Loucy (cell line): ENCODE measurements at regions not wholly inside any gene's neighbourhood (a gene's known extent, or its start where the extent isn't known, plus 50 kb on each side); places are given as distances from the start of the nearest gene placed in this dataset.

Experiments
- H2AFZ ChIP-seq: fragments of 200-600 bp; sonication (generic); 2 replicates; pipeline ENCODE4 v1.6.0; 2016; ENCODE audit warnings: antibody characterized with exemption, mild to moderate bottlenecking, low read length, moderate library complexity
- H3F3A ChIP-seq: fragments of 200-600 bp; 2 replicates; pipeline ENCODE4 v1.6.0; 2016; ENCODE audit warnings: antibody characterized with exemption, low read depth, mild to moderate bottlenecking
- H3K27me3 ChIP-seq: fragments of 200-600 bp; sonication (generic); 2 replicates; pipeline ENCODE4 v1.6.1; 2014; ENCODE audit warnings: low read length, mild to moderate bottlenecking; ENCODE audit not compliant: insufficient read depth, poor library complexity, severe bottlenecking
- H3K36me3 ChIP-seq: fragments of 200-600 bp; sonication (generic); 2 replicates; pipeline ENCODE4 v1.6.1; 2016; ENCODE audit warnings: low read length; ENCODE audit not compliant: insufficient read depth
- H3K4me1 ChIP-seq: fragments of 200-600 bp; sonication (generic); 2 replicates; pipeline ENCODE4 v1.5.1; 2014; ENCODE audit warnings: low read length, mild to moderate bottlenecking; ENCODE audit not compliant: insufficient read depth, poor library complexity, severe bottlenecking
- H3K4me2 ChIP-seq: fragments of 200-600 bp; sonication (generic); 2 replicates; pipeline ENCODE4 v1.6.0; 2014; ENCODE audit warnings: antibody characterized with exemption, low read length, low read depth, mild to moderate bottlenecking; ENCODE audit not compliant: poor library complexity, severe bottlenecking
- H3K4me3 ChIP-seq: fragments of 200-600 bp; sonication (generic); 2 replicates; pipeline ENCODE4 v1.5.1; 2014; ENCODE audit warnings: low read length, mild to moderate bottlenecking, mixed read lengths; ENCODE audit not compliant: poor library complexity, severe bottlenecking
- H3K79me2 ChIP-seq: fragments of 200-600 bp; sonication (generic); 2 replicates; pipeline ENCODE4 v1.6.1; 2014; ENCODE audit warnings: low read length; ENCODE audit not compliant: insufficient read depth
- H3K9ac ChIP-seq: fragments of 200-600 bp; sonication (generic); 2 replicates; pipeline ENCODE4 v1.6.0; 2014; ENCODE audit warnings: mild to moderate bottlenecking, low read depth, low read length, moderate library complexity; ENCODE audit not compliant: poor library complexity, severe bottlenecking
- H3K9me2 ChIP-seq: fragments of 200-600 bp; sonication (generic); replicated peaks from 2 replicates; pipeline ENCODE4 v1.6.1; 2016; ENCODE audit warnings: low read depth, low read length, mixed read lengths
- H3K9me3 ChIP-seq: fragments of 200-600 bp; sonication (generic); 2 replicates; pipeline ENCODE4 v1.6.1; 2014; ENCODE audit warnings: mild to moderate bottlenecking, antibody characterized with exemption, low read length, low read depth; ENCODE audit not compliant: insufficient read depth
- H4K20me1 ChIP-seq: fragments of 200-600 bp; sonication (generic); 2 replicates; pipeline ENCODE4 v1.6.0; 2014; ENCODE audit warnings: antibody characterized with exemption, low read length, mild to moderate bottlenecking; ENCODE audit not compliant: insufficient read depth, poor library complexity, severe bottlenecking
- EZH2phosphoT487 ChIP-seq: fragments of 200-600 bp; IDR thresholded peaks from 2 replicates; pipeline ENCODE4 v1.6.1; 2018; ENCODE audit warnings: antibody characterized with exemption, mild to moderate bottlenecking, moderate library complexity, borderline replicate concordance
- TF ChIP-seq, protein P1 (sequence below): fragments of 200-600 bp; sonication (generic); conservative IDR thresholded peaks from 2 replicates; pipeline ENCODE4 v1.5.1; 2014; ENCODE audit warnings: mild to moderate bottlenecking, antibody characterized with exemption, low read length

DNA sequence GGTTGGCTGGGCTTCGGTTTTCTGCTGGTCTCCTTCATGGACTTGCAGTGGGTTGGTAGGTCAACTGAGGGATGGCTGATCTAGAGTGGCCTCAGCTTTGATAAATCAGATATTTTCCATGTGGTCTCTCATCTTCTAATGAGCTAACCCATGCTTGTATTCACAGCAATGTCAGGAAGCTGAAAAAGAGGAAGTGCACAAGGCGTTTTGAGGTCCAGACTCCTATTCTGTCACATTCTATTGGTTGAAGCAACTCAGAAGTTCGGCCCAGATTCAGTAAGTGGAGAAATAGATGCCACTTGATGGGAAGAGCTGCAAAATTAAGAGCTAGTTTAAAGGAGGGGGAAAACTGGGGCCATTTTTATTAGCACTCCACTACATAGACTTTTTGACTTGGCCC is 361.2 kb downstream of the DIPK2A start:
- H3F3A ChIP-seq: no peaks in the 10 kb centered on the region
- H4K20me1 ChIP-seq: no peaks in the 10 kb centered on the region
- H3K79me2 ChIP-seq: no peaks in the 10 kb centered on the region
- H3K36me3 ChIP-seq: no peaks in the 10 kb centered on the region
- H3K4me3 ChIP-seq: no peak overlapping the region
- no peak overlapping the region for H2AFZ ChIP-seq
- H3K9ac ChIP-seq: no peak overlapping the region
- H3K9me2 ChIP-seq: no peaks in the 10 kb centered on the region
- H3K9me3 ChIP-seq: no peaks in the 10 kb centered on the region
- no peak overlapping the region for H3K4me2 ChIP-seq
- no peak for TF ChIP-seq EZH2phosphoT487
- TF ChIP-seq, protein P1, sequence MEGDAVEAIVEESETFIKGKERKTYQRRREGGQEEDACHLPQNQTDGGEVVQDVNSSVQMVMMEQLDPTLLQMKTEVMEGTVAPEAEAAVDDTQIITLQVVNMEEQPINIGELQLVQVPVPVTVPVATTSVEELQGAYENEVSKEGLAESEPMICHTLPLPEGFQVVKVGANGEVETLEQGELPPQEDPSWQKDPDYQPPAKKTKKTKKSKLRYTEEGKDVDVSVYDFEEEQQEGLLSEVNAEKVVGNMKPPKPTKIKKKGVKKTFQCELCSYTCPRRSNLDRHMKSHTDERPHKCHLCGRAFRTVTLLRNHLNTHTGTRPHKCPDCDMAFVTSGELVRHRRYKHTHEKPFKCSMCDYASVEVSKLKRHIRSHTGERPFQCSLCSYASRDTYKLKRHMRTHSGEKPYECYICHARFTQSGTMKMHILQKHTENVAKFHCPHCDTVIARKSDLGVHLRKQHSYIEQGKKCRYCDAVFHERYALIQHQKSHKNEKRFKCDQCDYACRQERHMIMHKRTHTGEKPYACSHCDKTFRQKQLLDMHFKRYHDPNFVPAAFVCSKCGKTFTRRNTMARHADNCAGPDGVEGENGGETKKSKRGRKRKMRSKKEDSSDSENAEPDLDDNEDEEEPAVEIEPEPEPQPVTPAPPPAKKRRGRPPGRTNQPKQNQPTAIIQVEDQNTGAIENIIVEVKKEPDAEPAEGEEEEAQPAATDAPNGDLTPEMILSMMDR: no peak
- no peaks in the 10 kb centered on the region for H3K4me1 ChIP-seq
- no peaks in the 10 kb centered on the region for H3K27me3 ChIP-seq

DNA sequence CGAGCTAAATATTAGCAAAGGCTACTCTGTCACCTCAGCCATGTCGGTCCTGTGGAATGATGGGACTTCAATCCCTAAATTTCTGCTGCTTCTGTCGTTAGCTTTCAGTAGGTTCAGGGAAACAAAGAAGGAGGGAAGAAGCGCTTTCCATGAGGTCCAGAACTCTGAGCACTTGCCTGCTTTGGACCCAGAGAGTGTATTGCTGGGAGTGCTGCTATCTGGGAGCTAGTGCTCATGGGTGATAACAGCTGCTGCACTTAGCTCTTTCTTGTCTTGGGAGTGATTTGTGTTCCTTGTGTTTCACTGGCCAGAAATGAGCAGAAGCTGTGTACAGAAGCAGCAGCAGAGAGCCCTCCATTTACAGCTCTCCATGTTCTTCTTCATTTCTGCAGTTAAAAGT is 369.8 kb downstream of the DIPK2A start:
- Histone ChIP-seq H3K9me3 (no peaks in the 10 kb centered on the region), H3K4me1 (peaks cover 3% of the 10 kb centered on the region), H2AFZ (no peak overlapping the region), H3F3A (no peaks in the 10 kb centered on the region), H3K79me2 (no peaks in the 10 kb centered on the region), H3K9ac (no peak overlapping the region), H3K4me2 (no peak overlapping the region), H3K36me3 (no peaks in the 10 kb centered on the region), H3K4me3 (no peak overlapping the region), H4K20me1 (no peaks in the 10 kb centered on the region), H3K27me3 (peaks cover 3% of the 10 kb centered on the region), H3K9me2 (no peaks in the 10 kb centered on the region)
- TF ChIP-seq EZH2phosphoT487: no peak
- TF ChIP-seq, protein P1: no peak

DNA sequence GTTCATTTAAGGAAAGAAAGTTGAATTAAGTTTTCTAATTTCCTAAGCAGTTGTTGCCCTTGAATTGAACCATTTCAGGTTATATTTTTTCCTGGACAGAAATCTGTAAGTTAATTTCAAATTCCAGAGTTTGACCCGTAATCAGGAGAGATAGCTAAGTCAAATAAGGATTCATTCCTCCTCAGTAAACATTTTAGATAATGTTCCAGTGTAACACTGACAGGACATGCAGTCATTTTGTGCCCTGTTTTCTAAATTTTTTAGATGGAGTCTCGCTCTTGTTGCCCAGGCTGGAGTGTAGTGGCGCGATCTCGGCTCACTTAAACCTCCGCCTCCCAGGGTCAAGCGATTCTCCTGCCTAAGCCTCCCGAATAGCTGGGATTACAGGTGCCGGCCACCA is 371.7 kb downstream of the DIPK2A start:
- Histone ChIP-seq H3K4me3 (no peak overlapping the region), H3K79me2 (no peaks in the 10 kb centered on the region), H2AFZ (no peak overlapping the region), H4K20me1 (no peaks in the 10 kb centered on the region), H3K27me3 (peaks cover 3% of the 10 kb centered on the region), H3K9me2 (no peaks in the 10 kb centered on the region), H3K4me2 (no peak overlapping the region), H3K4me1 (peaks cover 3% of the 10 kb centered on the region), H3K9me3 (no peaks in the 10 kb centered on the region), H3K36me3 (no peaks in the 10 kb centered on the region), H3F3A (no peaks in the 10 kb centered on the region), H3K9ac (no peak overlapping the region)
- TF ChIP-seq, protein P1: no peak
- TF ChIP-seq EZH2phosphoT487: no peak
